ENCODE measurements at regions not wholly inside any gene's neighbourhood (a gene's known extent, or its start where the extent isn't known, plus 50 kb on each side); places are given as distances from the start of the nearest gene placed in this dataset.
"Not testable (repeated sequence)": the region's sequence is repeated elsewhere in the genome, so short reads cannot be mapped to it uniquely, and the experiment has no call there.

DNA sequence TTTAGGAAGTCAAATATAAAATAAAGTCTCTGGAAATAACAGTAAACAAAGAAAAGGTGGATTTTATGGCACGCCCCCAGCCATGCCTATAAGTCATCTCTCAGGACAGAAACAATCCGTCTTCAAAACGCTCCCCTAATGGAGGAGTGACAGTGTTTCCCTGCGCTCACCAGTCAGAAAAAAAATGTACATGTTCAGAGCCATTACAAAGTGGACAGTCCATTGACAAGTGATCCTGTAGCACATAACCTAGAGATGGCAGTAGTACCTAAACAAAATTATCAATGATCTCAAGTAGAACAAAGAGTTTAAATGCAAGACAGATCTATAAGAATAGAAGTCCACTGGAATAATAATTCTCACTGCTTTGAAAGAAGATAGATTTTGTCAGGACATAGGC is 891.7 kb upstream of the MIR17HG start:
- no peaks in the 10 kb centered on the region for H3K36me3 ChIP-seq (ENCODE audit: control insufficient read depth in 5 of 5, insufficient read depth in 5 of 5, low read length in 5 of 5)
- no peak overlapping the region for H3K9ac ChIP-seq (ENCODE audit: low read length in 5 of 5)
- no peaks in the 10 kb centered on the region for H3K27me3 ChIP-seq (ENCODE audit: control insufficient read depth in 5 of 5, insufficient read depth in 4 of 5, low read length in 5 of 5)
- no peak overlapping the region for H3K27ac ChIP-seq (ENCODE audit: low read depth, low read length)
- H3K9me3 ChIP-seq (ENCODE audit: control insufficient read depth in 5 of 5, low read length in 5 of 5), result peaks cover 0 to 3% (median 0%) of the 10 kb centered on the region in 5 donors
- no peak overlapping the region for H3K4me3 ChIP-seq (ENCODE audit: low read depth in 1 of 5, low read length in 5 of 5)
- H3K4me1 ChIP-seq (ENCODE audit: control insufficient read depth in 5 of 5, insufficient read depth in 5 of 5, low read length in 5 of 5), result no peaks in the 10 kb centered on the region

DNA sequence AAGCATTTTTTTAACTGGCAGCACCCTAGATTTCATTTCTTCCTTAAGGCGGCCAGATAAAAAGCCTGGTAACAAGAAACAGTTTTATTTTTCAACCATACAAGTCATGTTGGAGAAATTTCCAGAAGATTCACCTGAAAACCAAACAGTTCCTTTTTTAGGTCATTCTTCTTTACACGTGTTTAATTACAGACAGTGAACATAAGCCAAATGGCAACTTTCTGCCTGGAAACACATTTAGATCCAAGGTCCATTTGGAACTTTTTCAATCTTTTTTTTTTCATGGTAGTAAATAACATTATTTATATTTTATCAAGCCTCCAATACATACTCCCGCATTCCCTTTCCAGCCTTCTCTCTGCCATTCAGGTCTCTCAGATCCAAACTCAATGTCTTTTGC is 886.1 kb upstream of the MIR17HG start:
- Histone ChIP-seq H3K36me3 (ENCODE audit: control insufficient read depth in 5 of 5, insufficient read depth in 5 of 5, low read length in 5 of 5) (no peaks in the 10 kb centered on the region), H3K9ac (ENCODE audit: low read length in 5 of 5) (no peak overlapping the region), H3K9me3 (ENCODE audit: control insufficient read depth in 5 of 5, low read length in 5 of 5) (peaks cover 0 to 3% (median 0%) of the 10 kb centered on the region in 5 donors), H3K4me3 (ENCODE audit: low read depth in 1 of 5, low read length in 5 of 5) (no peak overlapping the region), H3K4me1 (ENCODE audit: control insufficient read depth in 5 of 5, insufficient read depth in 5 of 5, low read length in 5 of 5) (no peaks in the 10 kb centered on the region), H3K27me3 (ENCODE audit: control insufficient read depth in 5 of 5, insufficient read depth in 4 of 5, low read length in 5 of 5) (no peaks in the 10 kb centered on the region), H3K27ac (ENCODE audit: low read depth, low read length) (no peak overlapping the region)

DNA sequence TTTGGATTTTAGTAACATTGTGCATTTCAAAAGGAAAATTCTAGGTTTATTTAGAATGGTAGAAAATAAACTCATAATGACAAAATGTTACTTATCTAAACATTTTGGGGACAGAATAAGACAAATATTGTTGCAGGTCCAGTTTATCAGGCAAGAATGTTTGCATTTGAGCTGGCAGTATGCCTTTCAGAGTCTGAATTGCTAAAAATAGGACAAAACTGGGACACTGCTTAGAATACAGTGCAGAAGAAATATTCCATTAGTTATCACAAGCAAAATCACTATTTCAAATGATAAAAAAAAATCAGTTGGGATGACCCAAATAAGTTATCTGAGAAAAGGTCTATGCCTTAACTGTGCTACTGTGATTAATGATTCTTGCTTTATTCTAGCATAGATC is 870.3 kb upstream of the MIR17HG start:
- H3K4me1 ChIP-seq (ENCODE audit: control insufficient read depth in 5 of 5, insufficient read depth in 5 of 5, low read length in 5 of 5), result no peaks in the 10 kb centered on the region
- H3K27me3 ChIP-seq (ENCODE audit: control insufficient read depth in 5 of 5, insufficient read depth in 4 of 5, low read length in 5 of 5), result no peaks in the 10 kb centered on the region
- peaks cover 0 to 3% (median 0%) of the 10 kb centered on the region in 5 donors for H3K9me3 ChIP-seq (ENCODE audit: control insufficient read depth in 5 of 5, low read length in 5 of 5)
- H3K4me3 ChIP-seq (ENCODE audit: low read depth in 1 of 5, low read length in 5 of 5), result no peak overlapping the region
- no peak overlapping the region for H3K27ac ChIP-seq (ENCODE audit: low read depth, low read length)
- no peak overlapping the region for H3K9ac ChIP-seq (ENCODE audit: low read length in 5 of 5)
- no peaks in the 10 kb centered on the region for H3K36me3 ChIP-seq (ENCODE audit: control insufficient read depth in 5 of 5, insufficient read depth in 5 of 5, low read length in 5 of 5)

DNA sequence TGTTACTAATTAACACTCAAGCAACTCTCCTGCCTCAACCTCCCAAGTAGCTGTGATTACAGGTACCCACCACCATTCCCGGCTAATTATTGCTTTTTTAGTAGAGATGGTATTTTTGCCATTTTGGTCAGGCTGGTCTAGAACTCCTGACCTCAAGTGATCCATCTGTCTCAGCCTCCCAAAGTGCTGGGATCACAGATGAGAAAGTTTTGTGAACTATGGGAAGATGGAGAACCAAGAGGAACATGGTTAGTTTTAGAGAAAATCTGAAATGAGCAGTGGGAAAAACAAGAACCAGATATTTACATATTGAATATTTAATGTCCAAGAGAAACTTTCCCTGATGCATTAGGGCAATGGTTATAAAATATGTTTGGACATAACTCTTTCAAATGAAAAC is 863.6 kb upstream of the MIR17HG start:
- H3K4me1 ChIP-seq (ENCODE audit: control insufficient read depth in 5 of 5, insufficient read depth in 5 of 5, low read length in 5 of 5), result peaks cover 0 to 11% (median 6%) of the 10 kb centered on the region in 5 donors
- no peaks in the 10 kb centered on the region for H3K9me3 ChIP-seq (ENCODE audit: control insufficient read depth in 5 of 5, low read length in 5 of 5)
- H3K36me3 ChIP-seq (ENCODE audit: control insufficient read depth in 5 of 5, insufficient read depth in 5 of 5, low read length in 5 of 5), result no peaks in the 10 kb centered on the region
- no peak overlapping the region for H3K27ac ChIP-seq (ENCODE audit: low read depth, low read length)
- no peaks in the 10 kb centered on the region for H3K27me3 ChIP-seq (ENCODE audit: control insufficient read depth in 5 of 5, insufficient read depth in 4 of 5, low read length in 5 of 5)
- H3K9ac ChIP-seq (ENCODE audit: low read length in 5 of 5), result no peak overlapping the region
- no peak overlapping the region for H3K4me3 ChIP-seq (ENCODE audit: low read depth in 1 of 5, low read length in 5 of 5)

DNA sequence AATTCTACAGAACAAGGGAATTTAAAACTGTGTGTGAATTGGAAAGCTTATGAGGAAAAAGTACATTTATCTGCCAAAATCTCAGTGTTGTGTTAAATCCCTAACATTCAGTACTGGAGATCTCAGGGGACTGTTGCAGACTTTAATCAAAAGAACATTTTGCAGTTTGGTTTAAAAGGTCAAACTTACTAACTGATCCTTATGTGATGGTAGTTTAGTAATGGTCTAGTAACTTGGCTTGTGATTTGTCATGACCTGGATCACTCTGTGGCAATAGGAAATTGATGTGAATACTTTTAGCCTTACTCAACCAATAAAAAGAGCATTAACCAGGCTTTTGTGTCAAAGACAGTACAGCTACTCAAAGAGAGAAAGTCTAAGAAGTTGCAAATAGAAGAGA is 862.1 kb upstream of the MIR17HG start:
- peaks cover 0 to 11% (median 6%) of the 10 kb centered on the region in 5 donors for H3K4me1 ChIP-seq (ENCODE audit: control insufficient read depth in 5 of 5, insufficient read depth in 5 of 5, low read length in 5 of 5)
- no peaks in the 10 kb centered on the region for H3K36me3 ChIP-seq (ENCODE audit: control insufficient read depth in 5 of 5, insufficient read depth in 5 of 5, low read length in 5 of 5)
- no peaks in the 10 kb centered on the region for H3K9me3 ChIP-seq (ENCODE audit: control insufficient read depth in 5 of 5, low read length in 5 of 5)
- no peak overlapping the region for H3K27ac ChIP-seq (ENCODE audit: low read depth, low read length)
- no peak overlapping the region for H3K9ac ChIP-seq (ENCODE audit: low read length in 5 of 5)
- no peak overlapping the region for H3K4me3 ChIP-seq (ENCODE audit: low read depth in 1 of 5, low read length in 5 of 5)
- H3K27me3 ChIP-seq (ENCODE audit: control insufficient read depth in 5 of 5, insufficient read depth in 4 of 5, low read length in 5 of 5), result no peaks in the 10 kb centered on the region

DNA sequence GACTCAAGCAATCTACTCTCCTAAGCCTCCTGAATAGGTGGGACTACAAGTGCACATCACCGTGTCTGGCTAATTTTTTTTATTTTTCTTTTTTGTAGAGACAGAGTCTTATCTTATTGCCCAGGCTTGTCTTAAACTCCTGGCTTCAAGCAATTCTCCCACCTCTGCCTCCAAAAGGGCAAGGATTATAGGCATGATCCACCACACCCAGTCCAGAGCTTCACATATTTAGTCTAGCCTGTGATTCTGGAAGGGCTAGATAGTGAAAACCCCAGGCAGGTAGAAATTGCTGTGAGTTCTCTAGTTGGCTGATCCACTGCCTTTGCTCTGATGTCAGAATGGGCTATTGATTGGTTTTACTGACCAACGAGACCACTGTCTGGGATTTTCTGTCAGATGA is 854.6 kb upstream of the MIR17HG start:
- Histone ChIP-seq H3K4me1 (ENCODE audit: control insufficient read depth in 5 of 5, insufficient read depth in 5 of 5, low read length in 5 of 5) (no peaks in the 10 kb centered on the region), H3K27ac (ENCODE audit: low read depth, low read length) (no peak overlapping the region), H3K36me3 (ENCODE audit: control insufficient read depth in 5 of 5, insufficient read depth in 5 of 5, low read length in 5 of 5) (no peaks in the 10 kb centered on the region), H3K9ac (ENCODE audit: low read length in 5 of 5) (no peak overlapping the region), H3K27me3 (ENCODE audit: control insufficient read depth in 5 of 5, insufficient read depth in 4 of 5, low read length in 5 of 5) (peaks cover 0 to 2% (median 0%) of the 10 kb centered on the region in 5 donors), H3K4me3 (ENCODE audit: low read depth in 1 of 5, low read length in 5 of 5) (no peak overlapping the region), H3K9me3 (ENCODE audit: control insufficient read depth in 5 of 5, low read length in 5 of 5) (peaks cover 0 to 18% (median 10%) of the 10 kb centered on the region in 5 donors)

DNA sequence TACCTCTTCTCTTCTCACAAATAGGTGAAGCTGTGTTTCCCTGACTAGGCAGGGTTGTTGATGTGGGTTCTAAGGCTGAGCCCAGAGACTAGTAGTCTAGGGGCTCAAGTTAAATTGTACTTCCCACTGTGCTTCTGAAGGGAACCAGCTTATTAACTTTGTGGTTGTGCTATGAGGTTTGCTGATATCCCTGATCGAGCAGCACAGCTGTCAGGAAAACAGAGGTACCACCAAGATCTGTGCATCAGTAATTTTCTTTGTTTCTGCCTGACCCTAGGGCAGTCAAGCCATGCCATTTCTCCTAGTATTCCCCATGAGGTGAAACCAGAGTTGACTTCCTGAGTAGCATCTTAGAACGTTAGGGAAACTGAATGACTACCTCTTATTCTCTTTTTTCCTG is 853.8 kb upstream of the MIR17HG start:
- no peak overlapping the region for H3K9ac ChIP-seq (ENCODE audit: low read length in 5 of 5)
- H3K36me3 ChIP-seq (ENCODE audit: control insufficient read depth in 5 of 5, insufficient read depth in 5 of 5, low read length in 5 of 5), result no peaks in the 10 kb centered on the region
- H3K27me3 ChIP-seq (ENCODE audit: control insufficient read depth in 5 of 5, insufficient read depth in 4 of 5, low read length in 5 of 5), result peaks cover 0 to 2% (median 0%) of the 10 kb centered on the region in 5 donors
- H3K9me3 ChIP-seq (ENCODE audit: control insufficient read depth in 5 of 5, low read length in 5 of 5), result peaks cover 0 to 18% (median 10%) of the 10 kb centered on the region in 5 donors
- H3K4me1 ChIP-seq (ENCODE audit: control insufficient read depth in 5 of 5, insufficient read depth in 5 of 5, low read length in 5 of 5), result no peaks in the 10 kb centered on the region
- no peak overlapping the region for H3K4me3 ChIP-seq (ENCODE audit: low read depth in 1 of 5, low read length in 5 of 5)
- H3K27ac ChIP-seq (ENCODE audit: low read depth, low read length), result no peak overlapping the region

DNA sequence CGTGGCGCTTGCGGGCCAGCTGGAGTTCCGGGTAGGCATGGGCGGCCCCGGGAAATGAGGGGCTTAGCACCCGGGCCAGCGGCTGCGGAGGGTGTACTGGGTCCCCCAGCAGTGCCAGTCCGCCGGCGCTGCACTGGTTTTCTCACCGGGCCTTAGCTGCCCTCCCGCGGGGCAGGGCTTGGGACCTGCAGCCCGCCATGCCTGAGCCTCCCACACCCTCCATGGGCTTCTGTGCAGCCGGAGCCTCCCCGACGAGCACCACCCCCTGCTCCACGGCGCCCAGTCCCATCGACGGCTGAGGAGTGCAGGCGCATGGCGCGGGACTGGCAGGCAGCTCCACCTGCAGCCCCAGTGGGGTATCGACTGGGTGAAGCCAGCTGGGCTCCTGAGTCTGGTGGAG is 852.6 kb upstream of the MIR17HG start:
- not testable (repeated sequence) for H3K4me3 ChIP-seq (ENCODE audit: low read depth in 1 of 5, low read length in 5 of 5); H3K9ac ChIP-seq (ENCODE audit: low read length in 5 of 5); H3K4me1 ChIP-seq (ENCODE audit: control insufficient read depth in 5 of 5, insufficient read depth in 5 of 5, low read length in 5 of 5); H3K27me3 ChIP-seq (ENCODE audit: control insufficient read depth in 5 of 5, insufficient read depth in 4 of 5, low read length in 5 of 5); H3K36me3 ChIP-seq (ENCODE audit: control insufficient read depth in 5 of 5, insufficient read depth in 5 of 5, low read length in 5 of 5); H3K27ac ChIP-seq (ENCODE audit: low read depth, low read length)
- H3K9me3 ChIP-seq (ENCODE audit: control insufficient read depth in 5 of 5, low read length in 5 of 5), result peaks cover 0 to 18% (median 10%) of the 10 kb centered on the region in 5 donors

DNA sequence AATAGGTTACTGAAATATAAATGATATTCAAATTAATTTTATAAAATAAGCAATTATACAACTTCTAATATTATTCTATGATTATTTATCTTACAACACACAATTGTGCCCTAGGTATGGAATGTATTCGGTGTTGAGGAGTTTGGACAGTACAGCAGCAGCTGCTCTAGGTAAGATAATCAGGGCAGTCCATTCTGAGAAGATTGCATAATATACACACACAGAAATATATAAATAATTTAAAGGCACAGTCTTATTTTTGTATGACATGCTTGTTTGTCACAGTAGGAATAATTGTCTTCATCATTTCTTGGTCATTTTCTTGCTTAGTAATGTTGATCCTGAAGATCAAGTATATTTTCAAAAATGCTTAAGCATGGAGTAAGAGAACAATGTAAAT is 849.4 kb upstream of the MIR17HG start:
- H3K36me3 ChIP-seq (ENCODE audit: control insufficient read depth in 5 of 5, insufficient read depth in 5 of 5, low read length in 5 of 5), result no peaks in the 10 kb centered on the region
- H3K27ac ChIP-seq (ENCODE audit: low read depth, low read length), result no peak overlapping the region
- H3K4me3 ChIP-seq (ENCODE audit: low read depth in 1 of 5, low read length in 5 of 5), result no peak overlapping the region
- H3K9me3 ChIP-seq (ENCODE audit: control insufficient read depth in 5 of 5, low read length in 5 of 5), result peaks cover 0 to 6% (median 0%) of the 10 kb centered on the region in 5 donors
- peaks cover 0 to 2% (median 0%) of the 10 kb centered on the region in 5 donors for H3K27me3 ChIP-seq (ENCODE audit: control insufficient read depth in 5 of 5, insufficient read depth in 4 of 5, low read length in 5 of 5)
- H3K4me1 ChIP-seq (ENCODE audit: control insufficient read depth in 5 of 5, insufficient read depth in 5 of 5, low read length in 5 of 5), result peaks cover 0 to 9% (median 0%) of the 10 kb centered on the region in 5 donors
- H3K9ac ChIP-seq (ENCODE audit: low read length in 5 of 5), result no peak overlapping the region

DNA sequence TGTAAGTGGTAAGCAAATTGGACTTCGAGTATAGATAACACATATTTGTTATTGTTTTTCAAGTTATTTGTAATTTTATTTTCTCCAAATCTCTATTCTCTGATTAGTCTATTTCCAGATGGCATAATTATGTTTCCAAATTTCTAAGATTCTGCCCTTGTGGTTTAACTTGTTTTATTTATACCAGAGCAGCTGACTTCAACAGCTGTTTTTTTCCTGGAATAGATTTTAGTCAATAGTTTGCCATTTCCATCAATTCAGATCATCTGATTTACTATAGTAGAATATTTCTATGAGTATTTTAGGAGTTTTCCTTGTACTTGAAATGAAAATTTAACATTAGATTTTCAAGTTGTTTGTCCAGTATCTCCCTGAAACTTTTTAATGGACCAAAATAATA is 848.7 kb upstream of the MIR17HG start:
- H3K27me3 ChIP-seq (ENCODE audit: control insufficient read depth in 5 of 5, insufficient read depth in 4 of 5, low read length in 5 of 5), result peaks cover 0 to 2% (median 0%) of the 10 kb centered on the region in 5 donors
- H3K9ac ChIP-seq (ENCODE audit: low read length in 5 of 5), result no peak overlapping the region
- no peak overlapping the region for H3K27ac ChIP-seq (ENCODE audit: low read depth, low read length)
- H3K4me3 ChIP-seq (ENCODE audit: low read depth in 1 of 5, low read length in 5 of 5), result no peak overlapping the region
- H3K4me1 ChIP-seq (ENCODE audit: control insufficient read depth in 5 of 5, insufficient read depth in 5 of 5, low read length in 5 of 5), result peaks cover 0 to 9% (median 0%) of the 10 kb centered on the region in 5 donors
- no peaks in the 10 kb centered on the region for H3K36me3 ChIP-seq (ENCODE audit: control insufficient read depth in 5 of 5, insufficient read depth in 5 of 5, low read length in 5 of 5)
- peaks cover 0 to 3% (median 0%) of the 10 kb centered on the region in 5 donors for H3K9me3 ChIP-seq (ENCODE audit: control insufficient read depth in 5 of 5, low read length in 5 of 5)

DNA sequence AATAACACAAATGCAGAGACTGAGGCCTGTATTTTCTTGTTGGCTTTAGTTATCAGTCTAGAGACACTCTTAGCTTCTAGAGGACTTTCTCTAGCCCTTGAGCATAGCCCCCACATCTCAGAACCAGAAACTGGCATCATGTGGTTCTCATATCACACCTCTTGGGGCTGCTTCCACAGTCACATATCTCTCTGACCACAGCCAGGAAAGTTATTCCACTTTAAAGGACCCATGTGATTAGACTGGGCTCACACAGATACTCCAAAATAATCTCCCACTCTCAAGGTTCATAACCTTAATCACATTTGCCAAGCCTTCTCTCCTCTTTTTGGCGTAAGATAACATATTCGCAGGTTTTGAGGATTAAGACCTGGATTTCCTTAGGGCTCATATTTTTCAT is 846.9 kb upstream of the MIR17HG start:
- Histone ChIP-seq H3K27me3 (ENCODE audit: control insufficient read depth in 5 of 5, insufficient read depth in 4 of 5, low read length in 5 of 5) (no peaks in the 10 kb centered on the region), H3K4me1 (ENCODE audit: control insufficient read depth in 5 of 5, insufficient read depth in 5 of 5, low read length in 5 of 5) (peaks cover 0 to 9% (median 0%) of the 10 kb centered on the region in 5 donors), H3K27ac (ENCODE audit: low read depth, low read length) (no peak overlapping the region), H3K36me3 (ENCODE audit: control insufficient read depth in 5 of 5, insufficient read depth in 5 of 5, low read length in 5 of 5) (no peaks in the 10 kb centered on the region), H3K9me3 (ENCODE audit: control insufficient read depth in 5 of 5, low read length in 5 of 5) (no peaks in the 10 kb centered on the region), H3K4me3 (ENCODE audit: low read depth in 1 of 5, low read length in 5 of 5) (no peak overlapping the region), H3K9ac (ENCODE audit: low read length in 5 of 5) (no peak overlapping the region)

Measured in subcutaneous abdominal adipose tissue (tissue), 5 donors.